ENCODE measurements at regions not wholly inside any gene's neighbourhood (a gene's known extent, or its start where the extent isn't known, plus 50 kb on each side); places are given as distances from the start of the nearest gene placed in this dataset.

GRCh38 chr16:79998143-79998542 lies 397.6 kb upstream of the MAF start:
- TF ChIP-seq, protein P1, sequence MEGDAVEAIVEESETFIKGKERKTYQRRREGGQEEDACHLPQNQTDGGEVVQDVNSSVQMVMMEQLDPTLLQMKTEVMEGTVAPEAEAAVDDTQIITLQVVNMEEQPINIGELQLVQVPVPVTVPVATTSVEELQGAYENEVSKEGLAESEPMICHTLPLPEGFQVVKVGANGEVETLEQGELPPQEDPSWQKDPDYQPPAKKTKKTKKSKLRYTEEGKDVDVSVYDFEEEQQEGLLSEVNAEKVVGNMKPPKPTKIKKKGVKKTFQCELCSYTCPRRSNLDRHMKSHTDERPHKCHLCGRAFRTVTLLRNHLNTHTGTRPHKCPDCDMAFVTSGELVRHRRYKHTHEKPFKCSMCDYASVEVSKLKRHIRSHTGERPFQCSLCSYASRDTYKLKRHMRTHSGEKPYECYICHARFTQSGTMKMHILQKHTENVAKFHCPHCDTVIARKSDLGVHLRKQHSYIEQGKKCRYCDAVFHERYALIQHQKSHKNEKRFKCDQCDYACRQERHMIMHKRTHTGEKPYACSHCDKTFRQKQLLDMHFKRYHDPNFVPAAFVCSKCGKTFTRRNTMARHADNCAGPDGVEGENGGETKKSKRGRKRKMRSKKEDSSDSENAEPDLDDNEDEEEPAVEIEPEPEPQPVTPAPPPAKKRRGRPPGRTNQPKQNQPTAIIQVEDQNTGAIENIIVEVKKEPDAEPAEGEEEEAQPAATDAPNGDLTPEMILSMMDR (IDR thresholded peaks at IDR 0.05), result no peak
- TF ChIP-seq POLR2A (IDR thresholded peaks at IDR 0.05), result no peak
- no peak for TF ChIP-seq EP300 (IDR thresholded peaks at IDR 0.05)
